Astrocyte (in vitro differentiated cells and primary cell): ENCODE measurements at regions not wholly inside any gene's neighbourhood (a gene's known extent, or its start where the extent isn't known, plus 50 kb on each side); places are given as distances from the start of the nearest gene placed in this dataset.

Experiments
- EZH2 ChIP-seq: IDR thresholded peaks from 2 replicates; pipeline ENCODE4 v1.6.1; 2012; ENCODE audit warnings: mild to moderate bottlenecking, low read length, inconsistent platforms; ENCODE audit not compliant: insufficient read depth
- TF ChIP-seq, protein P1 (sequence below): IDR thresholded peaks from 2 replicates; pipeline ENCODE4 v1.5.1; 2011; ENCODE audit warnings: low read depth, mild to moderate bottlenecking, inconsistent platforms, low read length, moderate library complexity; ENCODE audit not compliant: insufficient read depth

DNA sequence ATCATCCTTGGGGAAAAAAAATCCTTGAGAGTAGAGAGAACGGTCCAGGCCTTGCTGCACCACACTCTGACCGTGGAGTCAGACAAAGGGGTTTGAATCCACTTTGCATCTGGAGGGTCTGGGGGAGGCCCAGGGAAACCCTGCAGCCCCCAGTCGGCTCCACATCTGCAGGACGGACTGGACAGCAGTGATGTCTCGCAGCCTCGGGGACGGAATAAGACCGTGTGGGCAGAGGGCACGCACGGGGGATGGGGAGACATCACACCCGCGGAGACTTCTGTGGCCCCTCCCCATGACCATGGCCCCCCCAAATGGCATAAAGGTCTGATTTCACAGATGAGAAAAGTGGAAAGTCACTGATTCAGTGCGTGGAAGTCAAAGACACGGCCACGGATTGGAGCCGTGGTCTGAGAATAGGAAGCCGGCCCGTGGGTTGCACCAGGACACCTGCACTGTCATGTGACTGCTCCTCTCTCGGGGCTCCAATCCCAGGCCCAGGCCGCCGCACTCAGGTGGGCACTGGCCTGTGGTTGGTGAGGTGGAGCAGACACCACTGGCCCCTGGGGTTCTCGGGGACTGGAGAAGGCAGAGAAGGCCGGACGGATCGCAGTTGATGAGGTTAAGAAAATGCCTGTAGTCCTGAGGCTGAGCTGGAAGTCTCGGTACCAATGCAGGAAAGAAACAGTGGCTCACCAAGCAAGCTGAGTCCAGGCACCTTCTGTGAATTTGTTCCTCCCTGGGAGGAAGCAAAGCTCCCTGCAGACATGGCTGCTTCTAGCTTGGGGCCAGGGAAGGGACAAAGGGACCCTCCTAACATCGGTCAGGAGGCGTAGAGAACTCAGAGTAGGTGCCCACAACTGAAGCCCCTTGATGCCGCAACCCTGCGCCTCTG is 61.8 kb downstream of the RTP5 start:
- no peak for TF ChIP-seq EZH2
- TF ChIP-seq, protein P1, sequence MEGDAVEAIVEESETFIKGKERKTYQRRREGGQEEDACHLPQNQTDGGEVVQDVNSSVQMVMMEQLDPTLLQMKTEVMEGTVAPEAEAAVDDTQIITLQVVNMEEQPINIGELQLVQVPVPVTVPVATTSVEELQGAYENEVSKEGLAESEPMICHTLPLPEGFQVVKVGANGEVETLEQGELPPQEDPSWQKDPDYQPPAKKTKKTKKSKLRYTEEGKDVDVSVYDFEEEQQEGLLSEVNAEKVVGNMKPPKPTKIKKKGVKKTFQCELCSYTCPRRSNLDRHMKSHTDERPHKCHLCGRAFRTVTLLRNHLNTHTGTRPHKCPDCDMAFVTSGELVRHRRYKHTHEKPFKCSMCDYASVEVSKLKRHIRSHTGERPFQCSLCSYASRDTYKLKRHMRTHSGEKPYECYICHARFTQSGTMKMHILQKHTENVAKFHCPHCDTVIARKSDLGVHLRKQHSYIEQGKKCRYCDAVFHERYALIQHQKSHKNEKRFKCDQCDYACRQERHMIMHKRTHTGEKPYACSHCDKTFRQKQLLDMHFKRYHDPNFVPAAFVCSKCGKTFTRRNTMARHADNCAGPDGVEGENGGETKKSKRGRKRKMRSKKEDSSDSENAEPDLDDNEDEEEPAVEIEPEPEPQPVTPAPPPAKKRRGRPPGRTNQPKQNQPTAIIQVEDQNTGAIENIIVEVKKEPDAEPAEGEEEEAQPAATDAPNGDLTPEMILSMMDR, result no peak
